Endothelial cell of umbilical vein (primary cell): ENCODE measurements at regions not wholly inside any gene's neighbourhood (a gene's known extent, or its start where the extent isn't known, plus 50 kb on each side); places are given as distances from the start of the nearest gene placed in this dataset.

Source experiments
- BruUV-seq: library from RNA; stranded (reverse); fragments of 400-500 nt; replicated peaks from 2 replicates; lab custom pipeline; 2021; lab: Mats Ljungman, UMichigan
- CTCF ChIA-PET: fragments of 300-600, 350-600 bp; sonication (Branson Sonifier 250); formaldehyde crosslinking; loops from one replicate; lab custom pipeline; 2021; ENCODE audit warnings: antibody characterized with exemption, inconsistent platforms; lab: Charles Lee
- POLR2A ChIA-PET: fragments of 300-600, 350-600 bp; sonication (Branson Sonifier 250); formaldehyde crosslinking; loops from one replicate; lab custom pipeline; 2021; ENCODE audit warnings: antibody characterized with exemption, inconsistent platforms; lab: Charles Lee
- DNase-seq: peaks from one replicate; pipeline ENCODE4 v3.0.0-alpha.2; 2011; ENCODE audit warnings: low read depth, low spot score
- FAIRE-seq: peaks from 2 replicates; lab custom pipeline; 2011; peaks lifted over from hg19 to GRCh38; lab: Jason Lieb, UNC
- H2AFZ ChIP-seq: 2 replicates; pipeline ENCODE4 v1.6.0; 2012; ENCODE audit warnings: low read depth, low read length, control low read depth, inconsistent platforms
- H3K27ac ChIP-seq: 2 replicates; pipeline ENCODE4 v1.5.1; 2011; ENCODE audit warnings: low read depth, mild to moderate bottlenecking, control low read depth, low read length, moderate library complexity; ENCODE audit not compliant: insufficient read depth
- H3K27me3 ChIP-seq, 2 experiments: 2 replicates each; pipeline versions ENCODE4 v1.6.0 to v1.6.1; 2011; ENCODE audit warnings: low read length in 2 of 2, mixed read lengths in 1 of 2; ENCODE audit not compliant: control insufficient read depth in 2 of 2, insufficient read depth in 2 of 2
- H3K36me3 ChIP-seq, 2 experiments: 2 replicates in 1 of 2; 3 replicates in 1 of 2; pipeline ENCODE4 v1.5.1; 2011; ENCODE audit warnings: low read length in 2 of 2, mild to moderate bottlenecking in 1 of 2, moderate library complexity in 1 of 2; ENCODE audit not compliant: control insufficient read depth in 2 of 2, insufficient read depth in 2 of 2; ENCODE audit errors: extremely low read depth in 1 of 2
- H3K4me1 ChIP-seq: 3 replicates; pipeline ENCODE4 v1.5.1; 2011; ENCODE audit warnings: mild to moderate bottlenecking, low read length; ENCODE audit not compliant: control insufficient read depth, insufficient read depth; ENCODE audit errors: extremely low read depth
- H3K4me2 ChIP-seq: 2 replicates; pipeline ENCODE4 v1.6.1; 2011; ENCODE audit warnings: low read length, control low read depth, mixed read lengths; ENCODE audit not compliant: insufficient read depth
- H3K4me3 ChIP-seq, 3 experiments: fragments of 200-600 bp in 1 of 3; sonication (generic), shearing (Covaris generic) in 1 of 3; replicated peaks in 1 of 3; 2 replicates each; pipeline ENCODE4 v1.5.1; 2011 to 2016; ENCODE audit warnings: control low read depth in 3 of 3, low read length in 3 of 3, mild to moderate bottlenecking in 2 of 3, inconsistent platforms in 1 of 3, low read depth in 1 of 3, moderate library complexity in 1 of 3; ENCODE audit not compliant: insufficient read depth in 1 of 3
- H3K79me2 ChIP-seq: 2 replicates; pipeline ENCODE4 v1.6.0; 2012; ENCODE audit warnings: low read length, inconsistent platforms; ENCODE audit not compliant: control insufficient read depth, insufficient read depth
- H3K9ac ChIP-seq: replicated peaks from 2 replicates; pipeline ENCODE3; 2011; ENCODE audit warnings: low read length, control low read depth; ENCODE audit not compliant: insufficient read depth; ENCODE audit errors: extremely low read depth
- H3K9me1 ChIP-seq: replicated peaks from 3 replicates; pipeline ENCODE4 v1.6.0; 2011; ENCODE audit warnings: mild to moderate bottlenecking, low read length; ENCODE audit not compliant: control insufficient read depth, insufficient read depth; ENCODE audit errors: extremely low read depth
- H3K9me3 ChIP-seq: replicated peaks from 2 replicates; pipeline ENCODE4 v1.5.1; 2012; ENCODE audit warnings: low read length, inconsistent platforms; ENCODE audit not compliant: control insufficient read depth, insufficient read depth
- H4K20me1 ChIP-seq: replicated peaks from 2 replicates; pipeline ENCODE3; 2011; ENCODE audit warnings: mild to moderate bottlenecking, low read length; ENCODE audit not compliant: control insufficient read depth, insufficient read depth; ENCODE audit errors: extremely low read depth
- EZH2 ChIP-seq: IDR thresholded peaks from 2 replicates; pipeline ENCODE4 v1.6.1; 2012; ENCODE audit warnings: borderline replicate concordance, low read depth, mild to moderate bottlenecking, moderate library complexity, low read length, inconsistent platforms; ENCODE audit not compliant: severe bottlenecking
- FOS ChIP-seq: IDR thresholded peaks from 2 replicates; pipeline ENCODE4 v1.6.1; 2011; ENCODE audit warnings: mild to moderate bottlenecking, low read length, moderate library complexity, borderline replicate concordance; ENCODE audit not compliant: insufficient read depth
- JUN ChIP-seq: IDR thresholded peaks from 2 replicates; pipeline ENCODE4 v1.6.1; 2011; ENCODE audit warnings: borderline replicate concordance, low read depth; ENCODE audit not compliant: insufficient read length, insufficient read depth
- MYC ChIP-seq: IDR thresholded peaks from one replicate; pipeline ENCODE4 v1.6.1; 2011; ENCODE audit warnings: mild to moderate bottlenecking, low read depth, low read length
- POLR2AphosphoS5 ChIP-seq: IDR thresholded peaks from 2 replicates; pipeline ENCODE4 v1.6.1; 2012; ENCODE audit warnings: low read depth, mild to moderate bottlenecking, control low read depth, low read length, moderate library complexity; ENCODE audit not compliant: insufficient read depth
- dilution Hi-C: fragments of 300-500 bp; cut with MboI; formaldehyde crosslinking; loops from one replicate; pipeline ENCODE4 v1.15.0; 2019; ENCODE audit warnings: low sequenced_read_pairs; ENCODE audit not compliant: extremely low pct_ligation_motif_present
- intact Hi-C: fragments of 100-400 bp; cut with micrococcal nuclease; formaldehyde crosslinking; loops from one replicate; pipeline ENCODE4 v1.10.0; 2022
- TF ChIP-seq, protein P1 (sequence below), 2 donors: IDR thresholded peaks; 1 replicate in 1 of 2; 2 replicates in 1 of 2; pipeline ENCODE4 v1.5.1; 2011; ENCODE audit warnings: low read length in 2 of 2, mild to moderate bottlenecking in 2 of 2, moderate library complexity in 2 of 2, control low read depth in 1 of 2, inconsistent platforms in 1 of 2, low read depth in 1 of 2; ENCODE audit not compliant: insufficient read depth in 1 of 2; ENCODE audit errors: extremely low read depth in 1 of 2

DNA sequence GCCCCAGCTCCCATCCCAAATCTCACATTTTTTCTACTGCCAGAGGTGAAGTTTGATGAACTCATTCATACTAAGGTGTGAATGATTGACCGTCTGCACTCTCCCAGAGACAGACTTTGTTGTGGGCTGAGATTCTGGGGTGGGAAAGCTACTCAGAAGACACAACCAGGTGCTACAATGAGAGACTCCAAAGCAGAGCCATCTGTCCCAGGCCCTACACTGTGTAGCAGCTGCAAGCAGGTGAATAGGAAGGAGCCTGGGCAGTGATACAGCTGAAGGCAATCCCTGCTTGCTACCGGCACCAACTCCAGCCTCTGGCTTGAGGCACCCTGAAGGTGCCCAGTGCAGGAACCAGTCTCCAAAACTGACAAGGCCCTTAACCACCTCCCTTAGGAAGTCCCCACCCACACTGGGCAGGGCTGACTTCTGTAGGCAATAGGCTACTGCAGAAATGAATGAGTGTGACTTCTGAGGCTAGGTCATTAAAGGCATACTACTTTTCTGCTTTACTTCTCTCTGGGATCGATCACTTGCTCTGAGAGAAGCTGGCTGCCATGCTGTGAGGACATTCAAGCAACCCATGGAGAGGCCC is 79.7 kb upstream of the RUNX3 start:
- Histone ChIP-seq H3K9me3 (no peaks in the 10 kb centered on the region), H3K9me1 (no peaks in the 10 kb centered on the region), H3K36me3 (no peaks in the 10 kb centered on the region), H3K4me1 (no peaks in the 10 kb centered on the region), H3K79me2 (no peaks in the 10 kb centered on the region), H3K27me3 (peaks cover 11 to 21% of the 10 kb centered on the region in 2 experiments), H2AFZ (no peak overlapping the region), H3K9ac (no peak overlapping the region), H4K20me1 (no peaks in the 10 kb centered on the region), H3K4me2 (no peak overlapping the region), H3K27ac (no peak overlapping the region), H3K4me3 (no peak overlapping the region)
- CTCF ChIA-PET, result interaction anchor here (1.4 kb wide), 1 partner anchor 77 kb away, joined by 3 read pairs; no protein-coding TSS in a partner anchor
- POLR2A ChIA-PET, result no interaction called here
- intact Hi-C loops, result no loop called here
- dilution Hi-C loops, result no loop called here
- DNase-seq (no peak), FAIRE-seq (no peak)
- TF ChIP-seq EZH2 (no peak), POLR2AphosphoS5 (no peak), MYC (no peak)
- TF ChIP-seq, protein P1, sequence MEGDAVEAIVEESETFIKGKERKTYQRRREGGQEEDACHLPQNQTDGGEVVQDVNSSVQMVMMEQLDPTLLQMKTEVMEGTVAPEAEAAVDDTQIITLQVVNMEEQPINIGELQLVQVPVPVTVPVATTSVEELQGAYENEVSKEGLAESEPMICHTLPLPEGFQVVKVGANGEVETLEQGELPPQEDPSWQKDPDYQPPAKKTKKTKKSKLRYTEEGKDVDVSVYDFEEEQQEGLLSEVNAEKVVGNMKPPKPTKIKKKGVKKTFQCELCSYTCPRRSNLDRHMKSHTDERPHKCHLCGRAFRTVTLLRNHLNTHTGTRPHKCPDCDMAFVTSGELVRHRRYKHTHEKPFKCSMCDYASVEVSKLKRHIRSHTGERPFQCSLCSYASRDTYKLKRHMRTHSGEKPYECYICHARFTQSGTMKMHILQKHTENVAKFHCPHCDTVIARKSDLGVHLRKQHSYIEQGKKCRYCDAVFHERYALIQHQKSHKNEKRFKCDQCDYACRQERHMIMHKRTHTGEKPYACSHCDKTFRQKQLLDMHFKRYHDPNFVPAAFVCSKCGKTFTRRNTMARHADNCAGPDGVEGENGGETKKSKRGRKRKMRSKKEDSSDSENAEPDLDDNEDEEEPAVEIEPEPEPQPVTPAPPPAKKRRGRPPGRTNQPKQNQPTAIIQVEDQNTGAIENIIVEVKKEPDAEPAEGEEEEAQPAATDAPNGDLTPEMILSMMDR (IDR thresholded peaks at IDR 0.05; ENCODE audit: extremely low read depth in 1 of 2, insufficient read depth in 1 of 2, low read depth in 1 of 2, low read length in 2 of 2), result no peak
- no TSS peak for BruUV-seq

DNA sequence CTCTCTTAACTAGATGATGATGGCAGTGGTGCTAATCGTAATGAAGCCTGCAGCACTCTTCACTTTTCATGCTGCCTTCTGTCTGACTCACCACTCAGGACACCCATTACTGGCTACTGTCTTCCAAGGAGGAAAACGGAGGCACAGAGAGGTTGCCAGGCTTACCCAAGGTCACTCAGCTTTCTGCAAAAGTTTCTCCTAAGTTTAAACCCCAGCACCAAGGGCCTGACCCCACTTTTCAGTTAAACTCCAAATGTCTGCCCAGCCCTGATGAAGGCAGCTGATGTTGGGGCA is 78.1 kb upstream of the RUNX3 start:
- H4K20me1 ChIP-seq, result no peaks in the 10 kb centered on the region
- H3K9me1 ChIP-seq, result no peaks in the 10 kb centered on the region
- CTCF ChIA-PET, result interaction anchor here (1.3 to 1.5 kb wide), 3 partner anchors 29 to 76 kb away, joined by 3 to 5 read pairs (median 3); no protein-coding TSS in a partner anchor
- dilution Hi-C loops, result no loop called here
- no peak overlapping the region for H3K27ac ChIP-seq
- H3K9me3 ChIP-seq, result no peaks in the 10 kb centered on the region
- TF ChIP-seq JUN (no peak), FOS (no peak), EZH2 (no peak)
- TF ChIP-seq, protein P1 (IDR thresholded peaks at IDR 0.05; ENCODE audit: extremely low read depth in 1 of 2, insufficient read depth in 1 of 2, low read depth in 1 of 2, low read length in 2 of 2), result no peak
- no peaks in the 10 kb centered on the region for H3K79me2 ChIP-seq
- peaks cover 11 to 23% of the 10 kb centered on the region in 2 experiments for H3K27me3 ChIP-seq
- no peak overlapping the region for H3K9ac ChIP-seq
- POLR2A ChIA-PET, result no interaction called here
- no peak overlapping the region for H3K4me3 ChIP-seq
- H2AFZ ChIP-seq, result no peak overlapping the region
- intact Hi-C loops, result no loop called here
- H3K4me1 ChIP-seq, result no peaks in the 10 kb centered on the region
- no peak for DNase-seq
- BruUV-seq, result no TSS peak
- no peak for FAIRE-seq
- no peak overlapping the region for H3K4me2 ChIP-seq
- H3K36me3 ChIP-seq, result no peaks in the 10 kb centered on the region
